GM23338 (cell line): ENCODE measurements at regions not wholly inside any gene's neighbourhood (a gene's known extent, or its start where the extent isn't known, plus 50 kb on each side); places are given as distances from the start of the nearest gene placed in this dataset.

ENCODE experiments used
- CREB1 ChIP-seq: fragments of 250-450 bp; sonication (Bioruptor Pico); IDR thresholded peaks from 2 replicates; pipeline ENCODE4 v1.5.0; 2020; ENCODE audit warnings: low read depth, mild to moderate bottlenecking, moderate library complexity
- EZH2 ChIP-seq: fragments of 200-600 bp; sonication (generic); IDR thresholded peaks from one replicate; pipeline ENCODE4 v1.8.0; 2017; ENCODE audit warnings: antibody characterized with exemption, mild to moderate bottlenecking, low read depth; ENCODE audit not compliant: unreplicated experiment
- EZH2phosphoT487 ChIP-seq: fragments of 200-600 bp; sonication (generic); IDR thresholded peaks from one replicate; pipeline ENCODE4 v1.8.1; 2018; ENCODE audit warnings: antibody characterized with exemption; ENCODE audit not compliant: unreplicated experiment
- JUNB ChIP-seq: IDR thresholded peaks from one replicate; pipeline ENCODE4 v1.6.1; 2016; ENCODE audit warnings: antibody characterized with exemption; ENCODE audit not compliant: unreplicated experiment
- NANOG ChIP-seq: IDR thresholded peaks from 2 replicates; pipeline ENCODE4 v1.6.1; 2016; ENCODE audit warnings: antibody characterized with exemption, borderline replicate concordance
- POLR2AphosphoS5 ChIP-seq: IDR thresholded peaks from 2 replicates; pipeline ENCODE4 v1.6.1; 2016; ENCODE audit warnings: antibody characterized with exemption, low read depth
- STAT1 ChIP-seq: IDR thresholded peaks from one replicate; pipeline ENCODE4 v1.6.1; 2016; ENCODE audit warnings: antibody characterized with exemption; ENCODE audit not compliant: unreplicated experiment
- ZNF114 ChIP-seq: fragments of 250-450 bp; sonication (Bioruptor Pico); IDR thresholded peaks from 2 replicates; pipeline ENCODE4 v1.5.0; 2020; ENCODE audit warnings: mild to moderate bottlenecking, moderate library complexity
- ZNF331 ChIP-seq: fragments of 250-450 bp; sonication (Bioruptor Pico); IDR thresholded peaks from 2 replicates; pipeline ENCODE4 v1.5.0; 2020; ENCODE audit warnings: low read depth, mild to moderate bottlenecking, moderate library complexity
- TF ChIP-seq, protein P1 (sequence below), 2 experiments: fragments of 200-600 bp in 1 of 2; sonication (generic) in 1 of 2; conservative IDR thresholded peaks; 2 replicates each; pipeline versions ENCODE4 v1.5.1 to v1.6.1; 2016 to 2017; ENCODE audit warnings: antibody characterized with exemption in 2 of 2, low read depth in 2 of 2, mild to moderate bottlenecking in 2 of 2, moderate library complexity in 1 of 2
- TF ChIP-seq, protein P2 (sequence below): IDR thresholded peaks from one replicate; pipeline ENCODE4 v1.6.1; 2018; ENCODE audit warnings: antibody characterized with exemption; ENCODE audit not compliant: unreplicated experiment
- TF ChIP-seq, protein P3 (sequence below): IDR thresholded peaks from 2 replicates; pipeline ENCODE4 v1.6.1; 2016; ENCODE audit warnings: antibody characterized with exemption
- TF ChIP-seq, protein P4 (sequence below): fragments of 250-450 bp; sonication (Bioruptor Pico); IDR thresholded peaks from 2 replicates; pipeline ENCODE4 v1.5.0; 2020; ENCODE audit warnings: mild to moderate bottlenecking, moderate library complexity

DNA sequence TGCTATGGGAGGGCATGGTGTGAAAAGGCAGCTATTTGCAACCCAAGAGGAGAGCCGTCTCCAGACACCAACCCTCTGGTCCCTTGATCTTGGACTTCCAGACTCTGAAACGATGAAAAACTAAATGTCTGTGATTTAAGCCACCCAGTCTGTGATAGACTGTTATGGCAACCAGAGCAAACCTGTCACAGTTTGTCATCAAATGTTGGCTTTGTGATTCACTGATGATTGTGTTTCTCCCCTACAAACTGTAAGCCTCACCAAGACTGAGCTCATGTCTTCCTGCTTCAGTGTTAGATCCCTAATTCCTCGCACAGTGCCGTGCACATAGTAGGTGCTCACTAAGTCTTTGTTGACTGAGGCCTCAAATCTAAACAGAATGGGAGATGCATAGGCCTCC, 224.6 kb upstream of the PITRM1 start:
- TF ChIP-seq, protein P1, sequence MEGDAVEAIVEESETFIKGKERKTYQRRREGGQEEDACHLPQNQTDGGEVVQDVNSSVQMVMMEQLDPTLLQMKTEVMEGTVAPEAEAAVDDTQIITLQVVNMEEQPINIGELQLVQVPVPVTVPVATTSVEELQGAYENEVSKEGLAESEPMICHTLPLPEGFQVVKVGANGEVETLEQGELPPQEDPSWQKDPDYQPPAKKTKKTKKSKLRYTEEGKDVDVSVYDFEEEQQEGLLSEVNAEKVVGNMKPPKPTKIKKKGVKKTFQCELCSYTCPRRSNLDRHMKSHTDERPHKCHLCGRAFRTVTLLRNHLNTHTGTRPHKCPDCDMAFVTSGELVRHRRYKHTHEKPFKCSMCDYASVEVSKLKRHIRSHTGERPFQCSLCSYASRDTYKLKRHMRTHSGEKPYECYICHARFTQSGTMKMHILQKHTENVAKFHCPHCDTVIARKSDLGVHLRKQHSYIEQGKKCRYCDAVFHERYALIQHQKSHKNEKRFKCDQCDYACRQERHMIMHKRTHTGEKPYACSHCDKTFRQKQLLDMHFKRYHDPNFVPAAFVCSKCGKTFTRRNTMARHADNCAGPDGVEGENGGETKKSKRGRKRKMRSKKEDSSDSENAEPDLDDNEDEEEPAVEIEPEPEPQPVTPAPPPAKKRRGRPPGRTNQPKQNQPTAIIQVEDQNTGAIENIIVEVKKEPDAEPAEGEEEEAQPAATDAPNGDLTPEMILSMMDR (conservative IDR thresholded peaks at IDR 0.05; ENCODE audit: low read depth in 2 of 2): no peak
- TF ChIP-seq, protein P2, sequence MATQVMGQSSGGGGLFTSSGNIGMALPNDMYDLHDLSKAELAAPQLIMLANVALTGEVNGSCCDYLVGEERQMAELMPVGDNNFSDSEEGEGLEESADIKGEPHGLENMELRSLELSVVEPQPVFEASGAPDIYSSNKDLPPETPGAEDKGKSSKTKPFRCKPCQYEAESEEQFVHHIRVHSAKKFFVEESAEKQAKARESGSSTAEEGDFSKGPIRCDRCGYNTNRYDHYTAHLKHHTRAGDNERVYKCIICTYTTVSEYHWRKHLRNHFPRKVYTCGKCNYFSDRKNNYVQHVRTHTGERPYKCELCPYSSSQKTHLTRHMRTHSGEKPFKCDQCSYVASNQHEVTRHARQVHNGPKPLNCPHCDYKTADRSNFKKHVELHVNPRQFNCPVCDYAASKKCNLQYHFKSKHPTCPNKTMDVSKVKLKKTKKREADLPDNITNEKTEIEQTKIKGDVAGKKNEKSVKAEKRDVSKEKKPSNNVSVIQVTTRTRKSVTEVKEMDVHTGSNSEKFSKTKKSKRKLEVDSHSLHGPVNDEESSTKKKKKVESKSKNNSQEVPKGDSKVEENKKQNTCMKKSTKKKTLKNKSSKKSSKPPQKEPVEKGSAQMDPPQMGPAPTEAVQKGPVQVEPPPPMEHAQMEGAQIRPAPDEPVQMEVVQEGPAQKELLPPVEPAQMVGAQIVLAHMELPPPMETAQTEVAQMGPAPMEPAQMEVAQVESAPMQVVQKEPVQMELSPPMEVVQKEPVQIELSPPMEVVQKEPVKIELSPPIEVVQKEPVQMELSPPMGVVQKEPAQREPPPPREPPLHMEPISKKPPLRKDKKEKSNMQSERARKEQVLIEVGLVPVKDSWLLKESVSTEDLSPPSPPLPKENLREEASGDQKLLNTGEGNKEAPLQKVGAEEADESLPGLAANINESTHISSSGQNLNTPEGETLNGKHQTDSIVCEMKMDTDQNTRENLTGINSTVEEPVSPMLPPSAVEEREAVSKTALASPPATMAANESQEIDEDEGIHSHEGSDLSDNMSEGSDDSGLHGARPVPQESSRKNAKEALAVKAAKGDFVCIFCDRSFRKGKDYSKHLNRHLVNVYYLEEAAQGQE: no peak
- TF ChIP-seq EZH2 (no peak), EZH2phosphoT487 (no peak), NANOG (no peak), ZNF331 (CRISPR knock-in tag) (no peak), POLR2AphosphoS5 (no peak), STAT1 (no peak), CREB1 (CRISPR knock-in tag) (no peak), JUNB (no peak), ZNF114 (CRISPR knock-in tag) (no peak)
- TF ChIP-seq, protein P3, sequence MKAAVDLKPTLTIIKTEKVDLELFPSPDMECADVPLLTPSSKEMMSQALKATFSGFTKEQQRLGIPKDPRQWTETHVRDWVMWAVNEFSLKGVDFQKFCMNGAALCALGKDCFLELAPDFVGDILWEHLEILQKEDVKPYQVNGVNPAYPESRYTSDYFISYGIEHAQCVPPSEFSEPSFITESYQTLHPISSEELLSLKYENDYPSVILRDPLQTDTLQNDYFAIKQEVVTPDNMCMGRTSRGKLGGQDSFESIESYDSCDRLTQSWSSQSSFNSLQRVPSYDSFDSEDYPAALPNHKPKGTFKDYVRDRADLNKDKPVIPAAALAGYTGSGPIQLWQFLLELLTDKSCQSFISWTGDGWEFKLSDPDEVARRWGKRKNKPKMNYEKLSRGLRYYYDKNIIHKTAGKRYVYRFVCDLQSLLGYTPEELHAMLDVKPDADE: no peak
- TF ChIP-seq, protein P4, sequence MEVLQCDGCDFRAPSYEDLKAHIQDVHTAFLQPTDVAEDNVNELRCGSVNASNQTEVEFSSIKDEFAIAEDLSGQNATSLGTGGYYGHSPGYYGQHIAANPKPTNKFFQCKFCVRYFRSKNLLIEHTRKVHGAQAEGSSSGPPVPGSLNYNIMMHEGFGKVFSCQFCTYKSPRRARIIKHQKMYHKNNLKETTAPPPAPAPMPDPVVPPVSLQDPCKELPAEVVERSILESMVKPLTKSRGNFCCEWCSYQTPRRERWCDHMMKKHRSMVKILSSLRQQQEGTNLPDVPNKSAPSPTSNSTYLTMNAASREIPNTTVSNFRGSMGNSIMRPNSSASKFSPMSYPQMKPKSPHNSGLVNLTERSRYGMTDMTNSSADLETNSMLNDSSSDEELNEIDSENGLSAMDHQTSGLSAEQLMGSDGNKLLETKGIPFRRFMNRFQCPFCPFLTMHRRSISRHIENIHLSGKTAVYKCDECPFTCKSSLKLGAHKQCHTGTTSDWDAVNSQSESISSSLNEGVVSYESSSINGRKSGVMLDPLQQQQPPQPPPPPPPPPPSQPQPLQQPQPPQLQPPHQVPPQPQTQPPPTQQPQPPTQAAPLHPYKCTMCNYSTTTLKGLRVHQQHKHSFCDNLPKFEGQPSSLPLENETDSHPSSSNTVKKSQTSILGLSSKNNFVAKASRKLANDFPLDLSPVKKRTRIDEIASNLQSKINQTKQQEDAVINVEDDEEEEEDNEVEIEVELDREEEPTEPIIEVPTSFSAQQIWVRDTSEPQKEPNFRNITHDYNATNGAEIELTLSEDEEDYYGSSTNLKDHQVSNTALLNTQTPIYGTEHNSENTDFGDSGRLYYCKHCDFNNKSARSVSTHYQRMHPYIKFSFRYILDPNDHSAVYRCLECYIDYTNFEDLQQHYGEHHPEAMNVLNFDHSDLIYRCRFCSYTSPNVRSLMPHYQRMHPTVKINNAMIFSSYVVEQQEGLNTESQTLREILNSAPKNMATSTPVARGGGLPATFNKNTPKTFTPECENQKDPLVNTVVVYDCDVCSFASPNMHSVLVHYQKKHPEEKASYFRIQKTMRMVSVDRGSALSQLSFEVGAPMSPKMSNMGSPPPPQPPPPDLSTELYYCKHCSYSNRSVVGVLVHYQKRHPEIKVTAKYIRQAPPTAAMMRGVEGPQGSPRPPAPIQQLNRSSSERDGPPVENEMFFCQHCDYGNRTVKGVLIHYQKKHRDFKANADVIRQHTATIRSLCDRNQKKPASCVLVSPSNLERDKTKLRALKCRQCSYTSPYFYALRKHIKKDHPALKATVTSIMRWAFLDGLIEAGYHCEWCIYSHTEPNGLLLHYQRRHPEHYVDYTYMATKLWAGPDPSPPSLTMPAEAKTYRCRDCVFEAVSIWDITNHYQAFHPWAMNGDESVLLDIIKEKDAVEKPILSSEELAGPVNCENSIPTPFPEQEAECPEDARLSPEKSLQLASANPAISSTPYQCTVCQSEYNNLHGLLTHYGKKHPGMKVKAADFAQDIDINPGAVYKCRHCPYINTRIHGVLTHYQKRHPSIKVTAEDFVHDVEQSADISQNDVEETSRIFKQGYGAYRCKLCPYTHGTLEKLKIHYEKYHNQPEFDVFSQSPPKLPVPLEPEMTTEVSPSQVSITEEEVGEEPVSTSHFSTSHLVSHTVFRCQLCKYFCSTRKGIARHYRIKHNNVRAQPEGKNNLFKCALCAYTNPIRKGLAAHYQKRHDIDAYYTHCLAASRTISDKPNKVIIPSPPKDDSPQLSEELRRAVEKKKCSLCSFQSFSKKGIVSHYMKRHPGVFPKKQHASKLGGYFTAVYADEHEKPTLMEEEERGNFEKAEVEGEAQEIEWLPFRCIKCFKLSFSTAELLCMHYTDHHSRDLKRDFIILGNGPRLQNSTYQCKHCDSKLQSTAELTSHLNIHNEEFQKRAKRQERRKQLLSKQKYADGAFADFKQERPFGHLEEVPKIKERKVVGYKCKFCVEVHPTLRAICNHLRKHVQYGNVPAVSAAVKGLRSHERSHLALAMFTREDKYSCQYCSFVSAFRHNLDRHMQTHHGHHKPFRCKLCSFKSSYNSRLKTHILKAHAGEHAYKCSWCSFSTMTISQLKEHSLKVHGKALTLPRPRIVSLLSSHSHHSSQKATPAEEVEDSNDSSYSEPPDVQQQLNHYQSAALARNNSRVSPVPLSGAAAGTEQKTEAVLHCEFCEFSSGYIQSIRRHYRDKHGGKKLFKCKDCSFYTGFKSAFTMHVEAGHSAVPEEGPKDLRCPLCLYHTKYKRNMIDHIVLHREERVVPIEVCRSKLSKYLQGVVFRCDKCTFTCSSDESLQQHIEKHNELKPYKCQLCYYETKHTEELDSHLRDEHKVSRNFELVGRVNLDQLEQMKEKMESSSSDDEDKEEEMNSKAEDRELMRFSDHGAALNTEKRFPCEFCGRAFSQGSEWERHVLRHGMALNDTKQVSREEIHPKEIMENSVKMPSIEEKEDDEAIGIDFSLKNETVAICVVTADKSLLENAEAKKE: no peak
